ENCODE measurements at regions not wholly inside any gene's neighbourhood (a gene's known extent, or its start where the extent isn't known, plus 50 kb on each side); places are given as distances from the start of the nearest gene placed in this dataset.

DNA sequence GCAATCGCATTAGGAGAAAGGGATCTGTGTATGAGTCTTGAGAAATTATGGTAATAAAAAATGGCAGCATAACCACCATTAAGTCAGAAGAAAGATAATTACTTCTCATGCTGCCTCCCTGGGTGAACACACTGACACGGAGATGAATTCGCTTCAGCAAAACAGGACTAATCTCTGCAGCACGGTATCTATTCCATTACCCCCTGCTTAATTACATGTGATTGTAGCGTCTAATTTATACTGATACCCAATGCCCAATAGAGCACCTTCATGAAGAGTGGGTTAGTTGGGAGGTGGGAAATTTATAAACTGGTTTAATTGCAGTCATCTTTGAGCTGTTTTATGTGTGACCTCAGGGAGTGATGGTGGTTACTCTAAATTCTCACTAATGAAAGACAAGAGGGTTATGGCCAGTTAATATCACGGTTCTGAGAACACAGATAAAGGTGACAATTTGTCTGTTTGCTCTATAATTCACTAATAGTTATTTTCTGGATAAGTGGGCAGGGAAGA is 476.2 kb upstream of the SULF2 start:
- TF ChIP-seq, protein P1, sequence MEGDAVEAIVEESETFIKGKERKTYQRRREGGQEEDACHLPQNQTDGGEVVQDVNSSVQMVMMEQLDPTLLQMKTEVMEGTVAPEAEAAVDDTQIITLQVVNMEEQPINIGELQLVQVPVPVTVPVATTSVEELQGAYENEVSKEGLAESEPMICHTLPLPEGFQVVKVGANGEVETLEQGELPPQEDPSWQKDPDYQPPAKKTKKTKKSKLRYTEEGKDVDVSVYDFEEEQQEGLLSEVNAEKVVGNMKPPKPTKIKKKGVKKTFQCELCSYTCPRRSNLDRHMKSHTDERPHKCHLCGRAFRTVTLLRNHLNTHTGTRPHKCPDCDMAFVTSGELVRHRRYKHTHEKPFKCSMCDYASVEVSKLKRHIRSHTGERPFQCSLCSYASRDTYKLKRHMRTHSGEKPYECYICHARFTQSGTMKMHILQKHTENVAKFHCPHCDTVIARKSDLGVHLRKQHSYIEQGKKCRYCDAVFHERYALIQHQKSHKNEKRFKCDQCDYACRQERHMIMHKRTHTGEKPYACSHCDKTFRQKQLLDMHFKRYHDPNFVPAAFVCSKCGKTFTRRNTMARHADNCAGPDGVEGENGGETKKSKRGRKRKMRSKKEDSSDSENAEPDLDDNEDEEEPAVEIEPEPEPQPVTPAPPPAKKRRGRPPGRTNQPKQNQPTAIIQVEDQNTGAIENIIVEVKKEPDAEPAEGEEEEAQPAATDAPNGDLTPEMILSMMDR (IDR thresholded peaks at IDR 0.05): no peak
- TF ChIP-seq POLR2A (IDR thresholded peaks at IDR 0.05): no peak
